GM10266 (cell line): ENCODE measurements at regions not wholly inside any gene's neighbourhood (a gene's known extent, or its start where the extent isn't known, plus 50 kb on each side); places are given as distances from the start of the nearest gene placed in this dataset.
"Not testable (repeated sequence)": the region's sequence is repeated elsewhere in the genome, so short reads cannot be mapped to it uniquely, and the experiment has no call there.

Experiments
- DNase-seq: peaks from one replicate; pipeline ENCODE4 v3.0.0; 2012; ENCODE audit errors: extremely low spot score
- TF ChIP-seq, protein P1 (sequence below): IDR thresholded peaks from 2 replicates; pipeline ENCODE4 v1.5.1; 2012; ENCODE audit warnings: mild to moderate bottlenecking, low read depth; ENCODE audit not compliant: control insufficient read depth, insufficient read depth; ENCODE audit errors: missing control alignments

DNA sequence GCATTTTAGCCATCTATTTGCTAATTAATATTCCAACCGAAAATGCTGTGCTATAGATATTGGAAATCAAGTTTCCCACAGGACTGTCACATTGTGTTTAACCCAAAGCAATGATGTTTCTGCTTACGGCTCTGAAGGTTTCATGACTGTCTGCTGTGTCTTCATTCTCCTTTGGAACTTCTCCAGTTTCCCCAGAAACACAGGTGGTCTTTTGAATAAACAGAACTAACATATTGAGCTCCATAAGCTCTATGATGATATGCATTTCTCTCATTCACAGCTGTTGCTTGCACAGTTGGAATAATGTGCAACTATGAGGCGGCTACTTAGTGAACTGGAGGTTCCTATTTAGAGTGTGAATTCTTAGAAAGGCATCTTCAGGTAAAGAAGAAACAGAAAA is 266.0 kb upstream of the ID4 start:
- TF ChIP-seq, protein P1, sequence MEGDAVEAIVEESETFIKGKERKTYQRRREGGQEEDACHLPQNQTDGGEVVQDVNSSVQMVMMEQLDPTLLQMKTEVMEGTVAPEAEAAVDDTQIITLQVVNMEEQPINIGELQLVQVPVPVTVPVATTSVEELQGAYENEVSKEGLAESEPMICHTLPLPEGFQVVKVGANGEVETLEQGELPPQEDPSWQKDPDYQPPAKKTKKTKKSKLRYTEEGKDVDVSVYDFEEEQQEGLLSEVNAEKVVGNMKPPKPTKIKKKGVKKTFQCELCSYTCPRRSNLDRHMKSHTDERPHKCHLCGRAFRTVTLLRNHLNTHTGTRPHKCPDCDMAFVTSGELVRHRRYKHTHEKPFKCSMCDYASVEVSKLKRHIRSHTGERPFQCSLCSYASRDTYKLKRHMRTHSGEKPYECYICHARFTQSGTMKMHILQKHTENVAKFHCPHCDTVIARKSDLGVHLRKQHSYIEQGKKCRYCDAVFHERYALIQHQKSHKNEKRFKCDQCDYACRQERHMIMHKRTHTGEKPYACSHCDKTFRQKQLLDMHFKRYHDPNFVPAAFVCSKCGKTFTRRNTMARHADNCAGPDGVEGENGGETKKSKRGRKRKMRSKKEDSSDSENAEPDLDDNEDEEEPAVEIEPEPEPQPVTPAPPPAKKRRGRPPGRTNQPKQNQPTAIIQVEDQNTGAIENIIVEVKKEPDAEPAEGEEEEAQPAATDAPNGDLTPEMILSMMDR: no peak
- DNase-seq: no peak

DNA sequence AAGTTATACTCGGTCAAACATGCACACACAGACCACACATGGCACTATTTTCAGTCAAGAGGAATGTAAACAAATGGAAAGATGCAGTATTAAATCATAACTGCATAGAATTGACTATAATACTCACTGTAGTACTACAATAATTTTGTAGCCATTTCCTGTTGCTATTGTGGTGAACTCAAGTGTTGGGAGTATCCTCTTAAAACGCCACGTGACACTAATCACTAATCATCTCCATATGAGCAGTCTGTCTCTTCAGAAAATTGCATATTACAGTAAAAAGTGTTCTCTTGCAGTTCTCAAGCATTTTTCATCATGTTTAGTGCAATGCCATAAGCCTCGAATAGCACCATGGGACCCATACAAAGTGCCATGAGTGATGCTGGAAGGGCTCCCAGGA is 258.7 kb upstream of the ID4 start:
- no peak for DNase-seq
- TF ChIP-seq, protein P1: no peak

GRCh38 chr6:19584207-19584606 is 253.0 kb upstream of the ID4 start:
- DNase-seq: not testable (repeated sequence)

DNA sequence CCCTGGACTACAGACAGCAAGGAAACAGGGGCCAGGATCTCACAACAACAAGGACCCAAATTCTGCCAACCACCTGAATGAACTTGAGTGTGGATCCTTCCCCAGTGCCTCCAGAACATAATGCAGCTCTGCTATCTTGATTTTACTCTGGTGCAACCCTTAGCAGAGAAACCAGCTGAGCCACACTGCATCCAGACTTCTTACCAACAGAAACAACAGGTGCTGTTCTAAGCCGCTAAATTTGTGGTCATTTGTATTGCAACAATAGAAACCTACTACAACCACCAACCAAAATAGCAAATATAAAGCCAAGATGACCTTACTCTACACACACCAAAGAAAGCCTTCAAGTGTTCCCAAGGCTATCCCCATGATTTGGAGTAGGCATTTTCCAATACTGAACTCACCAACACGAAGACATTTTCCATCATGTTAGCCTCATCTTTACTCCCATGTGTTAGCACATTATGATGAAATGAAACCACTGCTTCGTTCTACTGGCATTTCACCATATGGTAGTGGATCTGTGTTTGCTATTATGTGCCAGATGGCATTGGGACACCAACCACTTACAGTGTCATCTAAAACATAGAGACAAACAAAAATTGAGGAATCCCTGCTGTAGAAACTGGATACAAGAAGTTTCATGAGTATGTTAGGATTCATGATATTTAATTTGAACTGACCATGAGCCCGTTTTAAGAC is 249.8 kb upstream of the ID4 start:
- no peak for DNase-seq
- TF ChIP-seq, protein P1: no peak

- TF ChIP-seq, protein P1: no peak
- DNase-seq: no peak
These were observed 246.6 kb upstream of the ID4 start for GRCh38 chr6:19590501-19591131.

GRCh38 chr6:19597809-19598320 is 239.3 kb upstream of the ID4 start:
- no peak for DNase-seq
- TF ChIP-seq, protein P1: no peak

DNA sequence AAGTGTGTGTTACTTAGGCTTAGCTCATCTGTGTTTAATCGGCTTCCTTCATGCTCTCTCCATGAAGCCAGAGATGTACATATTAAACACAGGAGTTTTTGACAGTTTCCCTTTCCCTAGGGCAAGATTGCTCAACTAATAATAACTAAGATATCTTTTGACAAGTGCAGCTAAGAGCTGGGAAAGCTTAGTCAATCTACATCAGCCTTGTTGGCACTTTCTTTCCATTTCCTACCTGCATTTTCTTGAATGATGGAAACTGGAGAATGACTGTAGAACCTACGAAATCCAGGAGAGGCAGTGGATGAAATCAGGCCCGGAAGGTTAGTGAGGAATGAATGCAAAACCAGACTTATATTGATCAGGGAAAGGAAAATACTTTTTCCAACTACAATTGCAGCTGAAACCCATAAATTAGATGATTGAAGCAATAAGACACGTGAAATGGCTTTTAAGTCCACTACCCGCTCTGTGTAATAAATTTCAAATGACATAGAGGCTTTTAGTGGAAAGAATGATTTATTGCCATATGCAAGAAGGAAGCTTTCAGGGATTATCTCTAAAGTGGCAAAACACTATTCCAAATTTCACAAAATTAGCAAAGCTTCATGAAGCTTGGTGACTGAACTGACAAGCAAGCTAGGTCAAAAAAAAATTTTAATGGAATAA is 237.2 kb upstream of the ID4 start:
- TF ChIP-seq, protein P1: no peak
- DNase-seq: no peak
